HL-60 (cell line): ENCODE measurements at regions not wholly inside any gene's neighbourhood (a gene's known extent, or its start where the extent isn't known, plus 50 kb on each side); places are given as distances from the start of the nearest gene placed in this dataset.
A peak's percentile ranks its signal among the peaks of the same experiment; 100 is the strongest.

ENCODE experiments used
- DNase-seq, 2 experiments: peaks; one replicate each; pipeline ENCODE4 v3.0.0-alpha.2; 2010 to 2020; ENCODE audit warnings: low read depth in 1 of 2, low spot score in 1 of 2
- H3K27ac ChIP-seq: fragments of 250-450 bp; sonication (Bioruptor Pico); replicated peaks from 2 replicates; pipeline ENCODE4 v1.5.1; 2020; ENCODE audit warnings: mild to moderate bottlenecking, moderate library complexity
- H3K27me3 ChIP-seq: fragments of 250-450 bp; sonication (Bioruptor Pico); 2 replicates; pipeline ENCODE4 v1.5.1; 2021; ENCODE audit warnings: mild to moderate bottlenecking, moderate library complexity; ENCODE audit not compliant: insufficient read depth, poor library complexity, severe bottlenecking
- H3K4me3 ChIP-seq: replicated peaks from 2 replicates; pipeline ENCODE4 v1.5.1; 2011; ENCODE audit warnings: mild to moderate bottlenecking, control low read depth, low read length; ENCODE audit not compliant: insufficient read depth
- GABPA ChIP-seq: IDR thresholded peaks from 2 replicates; pipeline ENCODE4 v1.6.1; 2012; ENCODE audit warnings: low read depth
- POLR2AphosphoS5 ChIP-seq: IDR thresholded peaks from 2 replicates; pipeline ENCODE4 v1.6.1; 2012; ENCODE audit warnings: low read depth
- REST ChIP-seq: IDR thresholded peaks from 2 replicates; pipeline ENCODE4 v1.6.1; 2012; ENCODE audit warnings: low read depth; ENCODE audit not compliant: insufficient replicate concordance
- SPI1 ChIP-seq: IDR thresholded peaks from 2 replicates; pipeline ENCODE4 v1.6.1; 2012; ENCODE audit warnings: low read depth, mild to moderate bottlenecking, borderline replicate concordance
- TF ChIP-seq, protein P1 (sequence below): IDR thresholded peaks from one replicate; pipeline ENCODE4 v1.5.1; 2011; ENCODE audit warnings: low read length, control low read depth, inconsistent platforms; ENCODE audit not compliant: insufficient read depth

- TF ChIP-seq GABPA (no peak), REST (no peak), POLR2AphosphoS5 (no peak), SPI1 (no peak)
- TF ChIP-seq, protein P1, sequence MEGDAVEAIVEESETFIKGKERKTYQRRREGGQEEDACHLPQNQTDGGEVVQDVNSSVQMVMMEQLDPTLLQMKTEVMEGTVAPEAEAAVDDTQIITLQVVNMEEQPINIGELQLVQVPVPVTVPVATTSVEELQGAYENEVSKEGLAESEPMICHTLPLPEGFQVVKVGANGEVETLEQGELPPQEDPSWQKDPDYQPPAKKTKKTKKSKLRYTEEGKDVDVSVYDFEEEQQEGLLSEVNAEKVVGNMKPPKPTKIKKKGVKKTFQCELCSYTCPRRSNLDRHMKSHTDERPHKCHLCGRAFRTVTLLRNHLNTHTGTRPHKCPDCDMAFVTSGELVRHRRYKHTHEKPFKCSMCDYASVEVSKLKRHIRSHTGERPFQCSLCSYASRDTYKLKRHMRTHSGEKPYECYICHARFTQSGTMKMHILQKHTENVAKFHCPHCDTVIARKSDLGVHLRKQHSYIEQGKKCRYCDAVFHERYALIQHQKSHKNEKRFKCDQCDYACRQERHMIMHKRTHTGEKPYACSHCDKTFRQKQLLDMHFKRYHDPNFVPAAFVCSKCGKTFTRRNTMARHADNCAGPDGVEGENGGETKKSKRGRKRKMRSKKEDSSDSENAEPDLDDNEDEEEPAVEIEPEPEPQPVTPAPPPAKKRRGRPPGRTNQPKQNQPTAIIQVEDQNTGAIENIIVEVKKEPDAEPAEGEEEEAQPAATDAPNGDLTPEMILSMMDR, result no peak
- Histone ChIP-seq H3K27ac (no peak overlapping the region), H3K4me3 (no peak overlapping the region), H3K27me3 (no peaks in the 10 kb centered on the region)
- no peak for DNase-seq
Observed at GRCh38 chr1:213619026-213619425, 368.7 kb upstream of the PROX1 start.

DNA sequence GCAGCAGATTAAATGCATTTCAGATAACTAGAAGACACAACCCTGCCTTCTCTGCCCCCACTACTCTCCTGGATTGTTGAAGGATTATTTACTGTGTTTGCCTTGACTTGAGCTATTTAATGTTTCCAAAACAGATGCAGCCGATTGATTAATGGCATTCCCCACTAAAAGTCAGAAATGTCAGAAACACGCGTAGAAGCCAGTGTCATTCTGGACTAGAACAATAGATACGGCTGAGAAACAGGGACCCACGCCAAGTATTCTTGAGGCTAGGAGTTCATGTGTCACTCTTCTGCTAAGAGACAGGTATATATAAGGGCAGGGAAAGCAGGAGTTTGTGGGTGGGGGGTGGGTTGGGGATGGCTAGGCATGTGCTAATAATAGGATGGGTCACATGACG, 366.7 kb upstream of the PROX1 start:
- TF ChIP-seq REST (no peak), SPI1 (no peak), GABPA (no peak), POLR2AphosphoS5 (no peak)
- TF ChIP-seq, protein P1, result no peak
- Histone ChIP-seq H3K4me3 (no peak overlapping the region), H3K27me3 (no peaks in the 10 kb centered on the region), H3K27ac (no peak overlapping the region)
- DNase-seq, result no peak

DNA sequence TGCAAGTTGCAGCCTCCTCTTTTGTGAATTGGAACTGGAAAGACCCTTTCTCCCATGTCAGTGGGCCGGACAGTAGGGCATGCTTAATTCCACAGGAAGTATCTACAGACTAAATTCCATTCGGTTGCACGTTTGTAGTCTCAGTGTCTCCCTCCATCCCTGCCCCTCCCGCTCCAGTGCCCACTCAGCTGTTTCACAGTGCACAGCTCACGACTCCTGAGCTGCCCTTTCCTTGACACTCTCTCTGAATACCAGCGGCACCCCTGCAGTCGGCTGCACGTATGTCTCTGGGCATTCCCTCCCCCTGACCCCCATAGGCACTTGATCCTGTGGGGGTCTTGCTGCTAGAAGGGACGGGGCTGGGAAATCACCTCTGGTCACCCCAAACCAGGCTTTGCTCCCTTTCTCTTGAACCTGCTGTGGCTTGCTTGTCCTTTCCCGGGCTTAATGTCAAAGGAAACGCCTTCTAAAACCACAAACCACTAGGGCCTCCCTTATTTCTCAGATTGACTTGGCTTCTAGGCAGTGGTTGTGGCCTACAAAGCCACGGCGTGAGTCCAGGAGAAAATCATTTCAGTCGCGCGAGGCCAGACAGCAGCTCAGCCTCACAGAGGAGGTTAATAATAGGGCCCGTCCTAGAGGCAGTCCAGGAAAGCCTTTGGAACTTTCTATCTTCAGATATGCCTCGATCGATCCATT, 365.3 kb upstream of the PROX1 start:
- TF ChIP-seq GABPA (no peak), POLR2AphosphoS5 (no peak), SPI1 (no peak), REST (no peak)
- TF ChIP-seq, protein P1, result no peak
- no peaks in the 10 kb centered on the region for H3K27me3 ChIP-seq

More for the DNA sequence above, 365.3 kb upstream of the PROX1 start:
- Histone ChIP-seq H3K27ac (no peak overlapping the region), H3K4me3 (no peak overlapping the region)
- DNase-seq, result peak in 1 of 2 experiments; percentile 3
